GM12874 (cell line): ENCODE measurements at regions not wholly inside any gene's neighbourhood (a gene's known extent, or its start where the extent isn't known, plus 50 kb on each side); places are given as distances from the start of the nearest gene placed in this dataset.

ENCODE experiments used
- CTCF ChIP-seq: IDR thresholded peaks from 2 replicates; pipeline ENCODE4 v1.5.1; 2011; ENCODE audit warnings: low read depth, mild to moderate bottlenecking, control low read depth, low read length, moderate library complexity; ENCODE audit not compliant: insufficient read depth

DNA sequence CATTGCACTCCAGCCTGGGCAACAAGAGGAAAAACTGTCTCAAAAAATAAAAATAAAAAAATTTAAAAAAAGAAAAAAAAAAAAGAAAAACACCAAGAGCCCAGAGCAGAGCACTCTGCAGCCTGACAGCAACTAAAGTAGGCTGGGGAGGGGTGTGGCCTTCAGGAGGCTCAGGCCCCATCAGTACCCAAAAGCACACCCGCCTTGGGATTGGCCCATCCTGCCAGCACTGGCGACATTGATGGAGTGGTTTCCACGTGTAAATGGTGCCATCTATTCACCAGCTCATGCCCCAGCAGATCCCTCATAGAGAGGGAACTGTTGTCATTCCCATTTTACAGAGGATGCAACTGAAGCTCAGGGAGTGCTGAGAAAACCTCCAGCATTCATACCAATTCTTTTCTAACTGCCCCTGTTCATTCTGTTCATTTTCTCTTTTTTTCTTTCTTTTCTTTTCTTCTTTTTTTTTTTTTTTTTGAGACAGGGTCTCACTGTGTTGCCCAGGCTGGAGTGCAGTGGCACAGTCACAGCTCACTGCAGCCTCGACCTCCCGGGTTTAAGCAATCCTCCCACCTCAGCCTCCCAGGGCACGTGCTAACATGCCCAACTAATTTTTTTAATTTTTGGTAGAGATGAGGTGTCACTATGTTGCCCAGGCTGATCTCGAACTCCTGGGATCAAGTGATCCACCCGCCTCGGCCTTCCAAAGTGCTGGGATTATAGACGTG lies 89.3 kb downstream of the IRF2BPL start:
- no peak for TF ChIP-seq CTCF

GRCh38 chr14:76938092-76938500 lies 90.4 kb downstream of the IRF2BPL start:
- no peak for TF ChIP-seq CTCF

- no peak for TF ChIP-seq CTCF
These were observed 91.1 kb downstream of the IRF2BPL start for GRCh38 chr14:76937181-76938091.

DNA sequence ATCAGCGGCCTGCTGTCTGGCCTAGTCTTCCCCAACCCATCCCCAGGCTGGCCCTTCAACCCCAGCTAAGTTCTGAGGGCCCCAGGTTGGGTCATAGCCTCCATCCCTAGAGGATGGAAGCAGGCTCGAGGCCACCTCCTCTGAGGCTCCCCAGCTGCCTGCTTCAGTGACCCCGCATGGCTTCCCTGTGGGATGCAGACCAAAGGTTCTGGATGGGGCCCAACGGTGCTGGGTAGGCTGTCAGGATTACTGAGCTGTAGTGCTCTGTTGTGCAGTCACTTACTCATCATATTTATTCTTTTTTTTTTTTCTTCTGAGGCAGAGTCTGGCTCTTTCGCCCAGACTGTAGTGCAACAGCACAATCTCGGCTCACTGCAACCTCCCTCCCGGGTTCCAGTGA lies 92.0 kb downstream of the IRF2BPL start:
- TF ChIP-seq CTCF: no peak

- no peak for TF ChIP-seq CTCF
These were observed 95.0 kb downstream of the IRF2BPL start for GRCh38 chr14:76933515-76933914.

DNA sequence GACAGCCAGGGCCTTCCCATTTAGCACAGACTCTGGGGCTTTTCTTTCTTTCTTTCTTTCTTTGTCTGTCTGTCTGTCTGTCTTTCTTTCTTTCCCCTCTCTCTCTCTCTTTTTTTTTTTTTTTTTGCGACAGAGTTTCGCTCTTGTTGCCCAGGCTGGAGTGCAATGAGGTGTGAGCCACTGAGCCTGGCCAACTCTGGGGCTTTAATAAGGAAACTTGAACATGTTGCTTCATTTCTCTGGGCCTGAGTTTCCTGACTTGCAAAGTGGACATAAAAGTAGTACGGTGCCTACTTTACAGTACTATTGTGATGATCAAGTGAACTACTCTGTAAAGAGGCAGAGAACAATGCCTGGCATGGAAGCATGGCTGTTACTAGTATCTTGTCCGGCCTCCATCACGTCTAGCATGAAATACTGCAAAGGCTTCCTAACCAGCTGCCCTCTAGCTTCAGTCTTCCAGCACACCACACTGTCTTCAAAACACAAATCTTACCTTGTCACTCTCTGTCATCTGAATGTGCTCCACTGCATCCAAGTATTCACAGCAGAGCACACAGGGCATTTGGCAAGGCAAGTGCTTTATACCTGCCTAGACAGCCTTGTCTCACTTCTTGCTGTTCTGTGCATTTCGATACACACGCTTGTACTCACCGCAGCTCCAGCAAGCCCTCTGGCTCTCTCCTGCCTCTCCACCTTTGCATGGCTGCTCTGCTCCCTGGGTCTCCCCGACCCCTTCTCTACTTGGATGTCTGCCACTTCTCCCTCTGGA lies 96.7 kb downstream of the IRF2BPL start:
- no peak for TF ChIP-seq CTCF

GRCh38 chr14:76930549-76930948 lies 98.0 kb downstream of the IRF2BPL start:
- TF ChIP-seq CTCF: no peak
